PC-3 (cell line): ENCODE measurements at regions not wholly inside any gene's neighbourhood (a gene's known extent, or its start where the extent isn't known, plus 50 kb on each side); places are given as distances from the start of the nearest gene placed in this dataset.

Experiments used
- ATAC-seq: fragments of 200-7000 bp; cut with Tn5 transposase; 2 replicates; pipeline ENCODE4 v1.9.1; 2020; ENCODE audit warnings: mild to moderate bottlenecking, moderate library complexity
- BruUV-seq: library from RNA; stranded (reverse); fragments of 400-500 nt; replicated peaks from 2 replicates; lab custom pipeline; 2021; lab: Mats Ljungman, UMichigan
- CTCF ChIA-PET: fragments of 300-600 bp; sonication (Branson Sonifier 250); formaldehyde crosslinking; loops from one replicate; lab custom pipeline; 2022; ENCODE audit warnings: antibody characterized with exemption; lab: Charles Lee
- POLR2A ChIA-PET: fragments of 300-600 bp; sonication (Branson Sonifier 250); formaldehyde crosslinking; loops from one replicate; lab custom pipeline; 2022; ENCODE audit warnings: antibody characterized with exemption; ENCODE audit not compliant: unreplicated experiment; lab: Charles Lee
- DNase-seq: peaks from one replicate; pipeline ENCODE4 v3.0.0-alpha.2; 2015
- H2AFZ ChIP-seq: fragments of 300-600 bp; sonication (generic); 2 replicates; pipeline ENCODE4 v1.6.0; 2016; ENCODE audit warnings: antibody characterized with exemption, low read length
- H3F3A ChIP-seq: fragments of 300-600 bp; sonication (generic); one replicate; pipeline ENCODE4 v1.6.0; 2017; ENCODE audit warnings: antibody characterized with exemption, low read length, control low read depth, mild to moderate bottlenecking; ENCODE audit not compliant: unreplicated experiment
- H3K27ac ChIP-seq: fragments of 300-600 bp; sonication (generic); 2 replicates; pipeline ENCODE4 v1.5.1; 2016; ENCODE audit warnings: mild to moderate bottlenecking, low read length
- H3K27me3 ChIP-seq: fragments of 300-600 bp; sonication (generic); 2 replicates; pipeline ENCODE4 v1.6.1; 2016; ENCODE audit warnings: low read length, mixed read lengths
- H3K36me3 ChIP-seq: fragments of 300-600 bp; sonication (generic); 2 replicates; pipeline ENCODE4 v1.6.1; 2016; ENCODE audit warnings: low read depth, mixed run types, low read length, mixed read lengths
- H3K4me1 ChIP-seq: fragments of 300-600 bp; sonication (generic); 2 replicates; pipeline ENCODE4 v1.5.1; 2016; ENCODE audit warnings: low read length; ENCODE audit not compliant: insufficient read depth
- H3K4me2 ChIP-seq: fragments of 300-600 bp; sonication (generic); 2 replicates; pipeline ENCODE4 v1.6.0; 2016; ENCODE audit warnings: low read length
- H3K4me3 ChIP-seq: fragments of 300-600 bp; sonication (generic); 2 replicates; pipeline ENCODE4 v1.5.1; 2016; ENCODE audit warnings: mild to moderate bottlenecking, low read length, mixed read lengths
- H3K79me2 ChIP-seq: fragments of 300-600 bp; sonication (generic); 2 replicates; pipeline ENCODE4 v1.6.1; 2017; ENCODE audit warnings: low read length, mixed read lengths
- H3K9ac ChIP-seq: fragments of 300-600 bp; sonication (generic); 2 replicates; pipeline ENCODE4 v1.6.0; 2016; ENCODE audit warnings: mild to moderate bottlenecking, low read length
- H3K9me2 ChIP-seq: fragments of 300-600 bp; sonication (generic); replicated peaks from 2 replicates; pipeline ENCODE4 v1.6.1; 2016; ENCODE audit warnings: mixed run types, low read length, mixed read lengths
- H3K9me3 ChIP-seq: fragments of 300-600 bp; sonication (generic); 2 replicates; pipeline ENCODE4 v1.6.1; 2016; ENCODE audit warnings: low read length, mixed read lengths
- H4K20me1 ChIP-seq: fragments of 300-600 bp; sonication (generic); 2 replicates; pipeline ENCODE4 v1.6.1; 2016; ENCODE audit warnings: low read length, mixed read lengths
- CTCF ChIP-seq: fragments of 300-600 bp; sonication (generic); conservative IDR thresholded peaks from 2 replicates; pipeline ENCODE4 v1.5.1; 2017; ENCODE audit warnings: antibody characterized with exemption, low read depth, mild to moderate bottlenecking, low read length
- EZH2 ChIP-seq: fragments of 300-600 bp; sonication (generic); IDR thresholded peaks from one replicate; pipeline ENCODE4 v1.6.1; 2017; ENCODE audit warnings: antibody characterized with exemption, mild to moderate bottlenecking, low read length; ENCODE audit not compliant: unreplicated experiment
- EZH2phosphoT487 ChIP-seq: fragments of 300-600 bp; sonication (generic); IDR thresholded peaks from 2 replicates; pipeline ENCODE4 v1.6.1; 2018; ENCODE audit warnings: mild to moderate bottlenecking, antibody characterized with exemption, low read length, borderline replicate concordance
- intact Hi-C: fragments of 100-400 bp; cut with micrococcal nuclease; formaldehyde crosslinking; loops from 2 replicates; pipeline ENCODE4 v1.9.0; 2023

GRCh38 chr3:31048143-31048542, 153.7 kb upstream of the GADL1 start:
- Histone ChIP-seq H3K4me3 (no peak overlapping the region), H3K4me1 (peaks cover 36% of the 10 kb centered on the region), H3K9ac (peak overlapping the region; percentile 23; the same call in 1 of the 2 replicates), H3F3A (no peaks in the 10 kb centered on the region), H3K79me2 (no peaks in the 10 kb centered on the region), H3K9me3 (no peaks in the 10 kb centered on the region), H3K4me2 (peak overlapping the region; percentile 21), H3K27ac (peak overlapping the region; percentile 82), H3K36me3 (no peaks in the 10 kb centered on the region), H3K9me2 (no peaks in the 10 kb centered on the region), H4K20me1 (no peaks in the 10 kb centered on the region), H2AFZ (no peak overlapping the region), H3K27me3 (no peaks in the 10 kb centered on the region)
- peak; percentile 66 for ATAC-seq
- intact Hi-C loops = loop anchor here (5.0 kb wide), 1 partner anchor 276 kb away; no protein-coding TSS in a partner anchor
- ChIA-PET CTCF (no interaction called here), POLR2A (interaction anchor here (1.0 kb wide), 1 partner anchor 484 kb away, joined by 5 read pairs; the partner anchor contains the start of gene STT3B)
- DNase-seq = peak; percentile 51
- TF ChIP-seq EZH2 (no peak), CTCF (no peak), EZH2phosphoT487 (no peak)
- BruUV-seq = no TSS peak

- no peak for DNase-seq
Observed at GRCh38 chr3:31050296-31050695, 155.8 kb upstream of the GADL1 start.

More at GRCh38 chr3:31050296-31050695, 155.8 kb upstream of the GADL1 start:
- no peaks in the 10 kb centered on the region for H3K9me2 ChIP-seq
- intact Hi-C loops = no loop called here
- TF ChIP-seq CTCF (no peak), EZH2phosphoT487 (no peak), EZH2 (no peak)
- ChIA-PET POLR2A (no interaction called here), CTCF (no interaction called here)
- no peak overlapping the region for H2AFZ ChIP-seq
- no peaks in the 10 kb centered on the region for H3K36me3 ChIP-seq
- H3K27me3 ChIP-seq = no peaks in the 10 kb centered on the region
- no peak for ATAC-seq
- no peak overlapping the region for H3K4me3 ChIP-seq
- no peaks in the 10 kb centered on the region for H4K20me1 ChIP-seq
- no peak overlapping the region for H3K4me2 ChIP-seq
- peaks cover 26% of the 10 kb centered on the region for H3K4me1 ChIP-seq
- H3K27ac ChIP-seq = no peak overlapping the region
- H3K9me3 ChIP-seq = no peaks in the 10 kb centered on the region
- no TSS peak for BruUV-seq
- H3K9ac ChIP-seq = no peak overlapping the region
- no peaks in the 10 kb centered on the region for H3K79me2 ChIP-seq
- H3F3A ChIP-seq = no peaks in the 10 kb centered on the region
